ENCODE measurements at regions not wholly inside any gene's neighbourhood (a gene's known extent, or its start where the extent isn't known, plus 50 kb on each side); places are given as distances from the start of the nearest gene placed in this dataset.
"Not testable (repeated sequence)": the region's sequence is repeated elsewhere in the genome, so short reads cannot be mapped to it uniquely, and the experiment has no call there.

DNA sequence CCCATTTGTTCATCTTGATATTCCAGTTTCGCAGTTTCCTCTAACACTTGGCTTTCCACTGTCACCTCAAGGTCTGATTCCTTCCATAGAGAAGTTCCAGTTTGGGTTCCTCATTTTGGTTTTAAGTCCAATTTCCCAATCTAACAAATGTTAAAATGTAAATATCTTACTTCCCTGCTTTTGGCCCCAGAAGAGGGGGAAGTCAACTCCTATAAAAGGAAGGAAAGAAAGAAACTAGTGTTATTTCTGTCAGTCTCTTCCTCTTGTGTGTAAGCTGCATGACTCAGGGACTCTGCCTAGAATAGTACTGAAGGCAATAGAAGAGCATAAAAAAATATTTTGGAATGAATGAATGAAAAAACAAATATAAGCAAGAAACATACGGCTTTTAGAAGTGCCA, 127.5 kb upstream of the CCNG1 start:
- no peak for DNase-seq

DNA sequence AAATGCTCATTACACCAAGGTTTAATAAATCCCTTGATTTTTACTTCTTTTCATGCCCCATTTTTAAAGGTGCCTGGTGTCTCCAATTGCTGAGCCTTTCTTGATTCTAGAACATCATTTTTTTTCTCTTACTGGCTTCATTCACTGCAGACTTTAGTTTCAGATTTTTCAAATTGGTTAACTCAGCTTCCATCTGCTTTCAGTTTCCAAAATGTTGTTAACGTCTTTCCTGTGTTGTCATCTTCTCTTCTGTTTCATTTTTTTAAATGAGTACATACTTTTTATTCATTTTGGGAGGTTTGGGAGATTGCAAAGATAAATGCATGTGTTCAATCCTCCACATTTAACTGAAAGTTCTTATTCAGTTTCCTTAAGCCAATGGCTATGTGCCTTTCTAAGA, 126.4 kb upstream of the CCNG1 start:
- DNase-seq, result no peak

DNA sequence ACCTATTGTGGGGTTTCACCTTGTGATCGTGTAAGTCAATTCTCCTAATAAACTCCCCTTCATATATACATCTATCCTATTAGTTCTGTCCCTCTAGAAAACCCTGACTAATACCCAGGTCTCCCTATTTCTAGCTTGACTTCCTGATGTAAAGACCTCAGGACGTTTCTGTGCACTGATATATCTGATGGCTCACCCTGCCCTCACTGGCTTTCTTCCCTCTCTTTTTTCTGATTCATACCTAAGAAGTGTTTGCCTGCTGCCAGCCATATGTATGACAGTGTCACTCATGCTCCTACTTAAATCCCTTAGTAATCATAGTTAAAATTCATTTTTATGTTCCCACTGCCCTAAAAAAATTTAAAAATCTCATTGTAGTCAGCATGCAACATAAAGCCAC, 124.8 kb upstream of the CCNG1 start:
- no peak for DNase-seq

DNA sequence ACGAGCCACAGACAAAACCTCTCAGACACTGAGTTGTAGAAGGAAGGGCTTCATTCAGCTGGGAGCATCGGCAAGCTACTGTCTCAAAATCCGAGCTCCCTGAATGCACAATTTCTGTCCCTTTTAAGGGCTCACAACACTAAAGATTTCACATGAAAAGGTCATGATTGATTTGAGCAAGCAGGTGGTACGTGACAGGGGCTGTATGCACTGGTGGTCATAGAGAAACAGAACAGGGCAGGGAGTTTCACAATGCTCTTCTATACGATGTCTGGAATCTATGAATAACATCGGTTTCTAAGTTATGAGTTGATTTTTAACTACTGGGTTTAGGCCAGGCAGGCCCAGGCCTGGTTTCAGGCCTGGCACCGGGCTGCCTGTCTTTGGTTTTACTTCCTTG, 124.3 kb upstream of the CCNG1 start:
- DNase-seq, result not testable (repeated sequence)

DNA sequence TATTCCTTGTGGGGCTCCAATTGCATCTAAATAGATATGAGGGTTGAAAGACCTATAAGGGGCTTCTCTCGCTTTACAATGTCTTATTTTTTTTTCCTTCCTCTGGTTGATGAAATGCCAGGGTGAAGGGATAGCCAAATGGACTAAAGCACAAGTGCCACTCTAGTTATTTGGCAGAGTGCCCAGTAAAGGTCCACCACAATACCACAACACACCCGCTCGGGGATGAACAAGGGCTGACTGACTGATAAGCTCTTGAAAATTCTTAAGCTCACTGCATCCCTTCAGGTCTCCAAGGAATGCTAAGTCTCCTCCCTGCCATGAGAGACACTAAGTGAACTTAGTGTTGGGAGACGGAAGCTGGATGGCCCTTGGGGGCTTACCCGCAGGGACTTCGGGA, 121.0 kb upstream of the CCNG1 start:
- DNase-seq, result not testable (repeated sequence)

DNA sequence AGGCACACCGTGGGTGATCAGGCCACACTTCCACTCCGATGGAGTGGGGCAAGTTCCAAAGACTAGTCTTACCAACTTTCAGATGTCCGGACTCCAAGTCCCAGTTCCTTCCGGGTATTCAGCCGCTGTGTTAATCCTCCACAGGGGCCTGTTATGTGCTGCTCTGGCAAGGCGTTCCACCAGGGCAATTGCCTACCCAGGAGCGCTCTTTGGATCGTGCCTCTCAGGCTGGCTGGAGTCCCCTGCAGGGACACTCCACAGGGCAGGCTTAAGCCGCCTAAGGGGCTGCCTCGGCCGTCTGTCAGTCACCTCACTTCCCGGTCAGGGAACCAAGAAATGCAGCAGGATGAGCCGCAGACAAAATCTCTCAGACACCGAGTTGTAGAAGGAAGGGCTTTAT, 118.7 kb upstream of the CCNG1 start:
- no peak for DNase-seq

DNA sequence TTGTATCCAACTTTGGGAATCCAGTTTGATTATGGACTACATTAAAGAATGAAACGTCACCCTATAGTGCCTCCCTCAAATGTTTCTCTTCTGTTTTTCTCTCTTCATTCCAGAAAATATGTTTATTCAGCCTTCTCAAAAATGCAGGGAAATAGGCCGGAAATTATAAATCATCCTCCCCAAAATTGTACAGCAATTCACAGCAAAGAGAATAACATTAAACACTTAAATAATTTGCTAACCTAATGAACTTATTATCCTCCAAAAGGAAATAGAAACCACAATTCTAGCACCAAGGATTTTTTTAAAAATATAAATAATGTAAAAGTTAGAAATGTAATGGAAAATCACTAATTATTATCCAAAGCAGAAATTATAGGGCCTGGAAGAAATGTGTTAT, 115.9 kb upstream of the CCNG1 start:
- no peak for DNase-seq

DNA sequence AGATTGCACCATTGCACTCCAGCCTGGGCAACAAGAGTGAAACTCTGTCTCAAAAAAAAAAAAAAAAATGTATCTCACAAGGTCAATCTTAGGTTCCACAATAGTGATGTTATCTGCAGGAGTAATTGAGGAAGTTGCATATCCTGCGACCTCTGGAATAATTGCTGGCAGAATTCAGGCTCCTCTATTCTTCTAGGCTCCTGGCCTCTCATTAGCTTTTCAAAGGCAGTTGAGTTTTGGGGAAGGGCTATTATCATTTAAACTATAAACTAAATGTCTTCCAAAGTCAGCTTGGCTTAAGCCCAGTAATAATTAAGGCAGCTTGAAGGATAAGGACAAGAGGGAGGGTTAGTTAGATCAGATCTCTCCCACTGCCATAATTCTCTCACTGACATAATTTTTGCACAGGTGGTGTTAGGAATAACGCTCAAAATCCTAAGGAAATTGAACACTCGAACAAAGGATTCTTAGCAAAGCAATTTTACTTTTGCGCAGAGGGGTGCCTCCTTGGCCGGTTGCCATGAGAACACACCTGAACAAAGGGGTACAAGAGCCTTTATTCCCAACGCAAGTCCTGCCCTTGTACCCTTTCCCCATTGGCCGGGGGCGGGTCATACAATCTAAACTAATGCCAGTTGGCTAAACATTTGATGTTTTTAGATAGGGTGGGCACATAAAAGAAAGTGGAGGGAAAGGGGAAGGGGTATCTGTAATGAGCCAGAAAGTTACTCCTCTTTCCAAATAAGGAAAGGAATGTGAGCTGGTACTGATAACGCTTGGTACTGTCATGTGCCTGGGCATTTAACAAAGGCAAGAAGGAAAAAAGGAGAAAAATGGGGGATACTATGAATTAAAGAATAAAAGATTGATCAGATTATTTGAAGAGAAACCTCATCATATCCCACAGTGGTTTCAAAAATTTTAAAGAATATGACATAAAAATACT, 106.4 kb upstream of the CCNG1 start:
- DNase-seq, result no peak

DNA sequence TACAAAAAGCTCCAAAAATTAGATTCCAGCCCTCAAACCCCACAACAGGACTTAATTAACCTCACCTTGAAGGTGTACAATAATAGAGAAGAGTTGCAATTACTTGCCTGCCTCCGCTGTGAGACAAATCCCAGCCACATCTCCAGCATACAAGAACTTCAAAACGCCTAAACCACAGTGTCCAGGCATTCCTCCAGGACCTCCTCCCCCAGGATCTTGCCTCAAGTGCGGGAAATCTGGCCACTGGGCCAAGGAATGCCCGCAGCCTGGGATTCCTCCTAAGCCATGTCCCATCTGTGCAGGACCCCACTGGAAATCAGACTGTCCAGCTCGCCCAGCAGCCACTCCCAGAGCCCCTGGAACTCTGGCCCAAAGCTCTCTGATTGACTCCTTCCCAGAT, 101.3 kb upstream of the CCNG1 start:
- not testable (repeated sequence) for DNase-seq

DNA sequence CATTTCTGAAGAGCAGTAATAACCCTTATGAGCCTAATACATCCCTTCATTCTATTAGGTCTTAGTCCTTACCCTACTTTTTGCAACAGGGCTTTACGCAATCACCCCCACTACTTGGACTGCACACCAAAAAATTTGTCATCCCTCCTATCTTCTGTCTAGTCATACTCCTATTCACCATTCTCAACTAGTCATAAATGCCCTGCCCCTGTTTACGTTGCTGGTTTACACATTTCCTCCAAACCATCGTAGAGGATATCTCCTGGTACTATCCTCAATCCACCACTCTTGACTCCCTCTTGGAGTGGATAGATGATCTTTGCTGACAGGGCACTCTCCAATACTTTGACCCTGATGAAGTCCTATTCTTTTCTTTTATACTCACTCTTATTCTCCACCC, 98.2 kb upstream of the CCNG1 start:
- DNase-seq, result no peak

DNA sequence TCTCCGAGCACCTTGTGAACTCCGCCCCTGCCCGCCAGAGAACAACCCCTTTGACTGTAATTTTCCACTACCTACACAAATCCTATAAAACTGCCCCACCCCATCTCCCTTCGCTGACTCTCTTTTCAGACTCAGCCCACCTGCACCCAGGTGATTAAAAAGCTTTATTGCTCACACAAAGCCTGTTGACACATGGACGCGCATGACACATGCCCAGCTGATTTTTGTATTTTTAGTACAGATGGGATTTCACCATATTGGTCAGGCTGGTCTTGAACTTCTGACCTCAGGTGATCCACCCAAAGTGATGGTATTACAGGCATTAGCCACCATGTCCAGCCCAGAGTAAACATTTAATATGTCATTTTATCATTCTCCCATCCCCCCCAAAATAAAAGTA, 97.0 kb upstream of the CCNG1 start:
- DNase-seq, result not testable (repeated sequence)

DNA sequence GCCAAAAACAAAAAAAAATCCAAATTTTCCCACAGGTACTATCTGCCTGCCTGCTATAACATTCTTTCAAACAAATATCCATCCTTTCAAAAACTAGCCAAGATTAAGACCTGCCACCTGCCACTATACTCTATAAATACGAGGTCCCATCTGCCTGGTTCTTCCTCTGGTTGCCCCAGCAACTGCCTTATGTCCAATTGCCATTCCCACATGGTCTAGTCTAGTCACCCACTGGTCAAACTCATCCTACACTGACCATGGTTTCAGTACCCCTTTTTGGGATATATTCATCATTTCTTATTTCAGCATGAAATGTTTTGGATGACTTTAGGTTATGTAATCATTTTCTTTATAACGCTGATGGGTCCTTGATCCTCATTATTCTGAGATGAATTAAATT, 95.1 kb upstream of the CCNG1 start:
- DNase-seq, result no peak

DNA sequence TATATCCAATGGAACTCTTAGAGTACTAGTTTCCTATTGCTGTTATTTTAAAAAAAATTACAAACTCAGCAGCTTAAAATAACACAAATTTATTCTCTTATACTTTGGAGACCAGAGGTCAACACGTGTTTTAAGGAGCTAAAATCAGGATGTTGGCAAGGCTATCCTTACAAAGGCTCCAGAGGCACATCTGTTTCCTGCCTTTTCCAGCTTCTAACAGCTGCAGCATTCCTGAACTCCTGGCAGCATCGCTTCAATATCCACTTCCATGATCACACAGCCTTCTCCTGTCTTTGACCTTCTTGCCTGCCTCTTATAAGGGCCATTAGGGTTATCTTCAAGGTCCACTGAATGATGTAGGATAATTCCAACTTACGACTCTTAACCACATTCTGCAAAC, 92.2 kb upstream of the CCNG1 start:
- DNase-seq, result no peak

DNA sequence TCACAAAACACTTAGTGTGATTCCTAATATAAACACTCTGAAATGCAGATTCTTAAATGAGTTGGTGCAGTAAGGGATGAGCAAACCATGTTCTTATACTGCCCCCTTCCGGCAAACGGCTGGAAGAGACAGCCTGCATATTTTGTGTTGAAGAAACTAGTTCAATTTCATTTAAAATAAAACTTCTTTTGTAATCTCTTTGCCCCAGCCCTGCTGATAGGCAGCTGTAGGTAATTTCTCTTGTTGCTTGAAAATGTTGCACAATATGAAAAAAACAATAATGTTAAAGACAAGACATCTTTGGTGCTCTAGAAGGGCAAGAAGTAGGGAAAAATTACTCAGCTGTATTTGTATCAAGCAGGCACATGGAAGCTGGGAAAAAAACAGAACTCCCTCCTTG, 89.7 kb upstream of the CCNG1 start:
- peak; percentile 61 for DNase-seq

DNA sequence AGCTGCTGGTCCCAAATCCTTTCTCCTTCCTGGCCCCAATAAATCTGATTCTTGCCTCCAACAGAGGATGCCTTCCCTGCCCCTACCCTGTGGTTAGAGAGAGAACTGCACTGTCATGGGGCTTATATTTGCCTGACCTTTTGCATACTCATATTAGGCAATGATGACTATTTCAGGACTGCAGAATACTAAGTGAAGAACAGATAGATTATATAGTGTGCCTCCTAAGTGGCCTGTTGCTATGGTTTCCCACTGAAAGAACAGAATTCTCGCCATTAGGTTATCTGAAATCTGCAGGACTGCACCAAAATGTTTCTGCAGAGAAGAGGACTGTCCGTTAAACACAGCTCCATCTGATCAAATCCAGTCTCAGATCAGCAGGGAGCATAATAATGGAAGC, 87.3 kb upstream of the CCNG1 start:
- no peak for DNase-seq

DNA sequence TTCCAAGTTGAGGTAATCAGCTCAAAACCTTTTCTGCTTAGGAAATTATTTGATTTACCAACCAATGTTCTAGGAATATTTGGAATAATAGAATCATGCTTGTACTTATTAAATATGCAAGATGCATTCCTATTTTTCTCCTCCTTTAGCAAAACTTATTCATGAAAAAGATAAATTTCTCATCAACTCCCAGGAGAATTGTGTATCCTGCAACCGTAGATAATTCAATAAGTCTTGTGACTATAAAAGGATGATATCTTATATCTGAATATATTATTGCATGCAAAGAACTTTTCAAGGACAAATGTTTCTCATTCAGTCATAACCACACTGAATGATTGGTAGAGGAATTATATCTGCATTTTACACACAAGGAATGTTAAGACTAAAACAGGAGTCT, 84.9 kb upstream of the CCNG1 start:
- no peak for DNase-seq

DNA sequence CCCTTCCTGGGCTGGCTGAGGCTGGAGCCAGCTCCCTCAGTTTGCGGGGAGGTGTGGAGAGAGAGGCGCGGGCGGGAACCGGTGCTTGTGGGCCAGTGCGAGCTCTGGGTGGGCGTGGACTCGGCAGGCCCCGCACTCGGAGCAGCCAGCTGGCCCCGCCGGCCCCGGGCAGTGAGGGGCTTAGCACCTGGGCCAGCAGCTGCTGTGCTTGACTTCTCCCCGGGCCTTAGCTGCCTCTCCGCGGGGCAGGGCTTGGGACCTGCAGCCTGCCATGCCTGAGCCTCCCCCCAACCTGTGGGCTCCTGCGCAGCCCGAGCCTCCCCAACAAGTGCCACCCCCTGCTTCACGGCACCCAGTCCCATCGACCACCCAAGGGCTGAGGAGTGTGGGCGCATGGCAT, 81.6 kb upstream of the CCNG1 start:
- not testable (repeated sequence) for DNase-seq

DNA sequence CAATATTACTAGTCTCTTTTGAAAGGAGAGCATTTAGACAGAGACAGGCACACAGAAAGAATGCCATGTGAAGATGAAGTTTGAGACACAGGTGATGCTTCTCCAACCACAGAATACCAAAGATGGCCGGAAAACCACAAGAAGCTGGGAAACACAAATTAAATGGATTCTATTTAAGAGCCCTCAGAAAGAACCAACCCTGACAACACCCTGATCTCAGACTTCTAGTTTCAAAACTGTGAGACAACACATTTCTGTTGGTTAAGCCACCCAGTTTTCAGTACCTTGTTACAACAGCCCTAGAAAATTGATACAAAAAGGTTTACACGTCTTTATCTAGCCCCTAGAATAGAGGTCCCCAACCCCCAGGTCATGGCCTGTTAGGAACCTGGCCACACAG, 79.8 kb upstream of the CCNG1 start:
- DNase-seq, result no peak

DNA sequence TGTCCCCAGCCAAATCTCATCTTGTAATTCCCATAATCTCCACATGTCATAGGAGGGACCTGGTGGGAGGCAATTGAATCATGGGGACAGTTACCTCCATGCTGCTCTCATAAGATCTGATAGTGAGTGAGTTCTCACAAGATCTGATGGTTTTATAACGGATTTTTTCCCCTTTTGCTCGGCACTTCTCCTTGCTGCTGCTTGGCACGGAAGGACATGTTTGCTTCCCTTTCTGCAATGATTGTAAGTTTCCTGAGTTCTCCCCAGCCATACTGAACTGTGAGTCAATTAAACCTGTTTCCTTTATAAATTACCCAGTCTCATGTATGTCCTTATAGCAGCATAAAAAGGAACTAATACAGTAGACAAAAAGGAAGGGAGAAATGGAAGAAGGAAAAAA, 76.7 kb upstream of the CCNG1 start:
- no peak for DNase-seq

DNA sequence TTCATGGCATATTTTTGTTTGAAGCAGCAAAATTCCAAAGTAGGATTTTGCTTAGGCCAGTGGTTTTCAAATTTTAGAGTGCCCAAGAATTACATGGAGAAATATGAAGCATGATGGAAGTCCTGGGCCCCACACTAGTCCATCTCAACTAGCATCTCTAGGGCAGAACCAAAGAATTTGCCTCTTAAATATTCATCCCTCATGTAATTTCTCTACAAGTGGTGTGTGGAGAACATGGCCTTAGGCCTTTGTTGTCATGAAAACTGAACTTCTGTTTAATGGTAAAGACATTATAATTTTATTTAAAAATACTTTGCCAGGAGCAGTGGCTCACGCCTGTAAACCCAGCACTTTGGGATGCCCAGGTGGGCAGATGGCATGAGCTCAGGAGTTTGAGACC, 75.9 kb upstream of the CCNG1 start:
- no peak for DNase-seq

DNA sequence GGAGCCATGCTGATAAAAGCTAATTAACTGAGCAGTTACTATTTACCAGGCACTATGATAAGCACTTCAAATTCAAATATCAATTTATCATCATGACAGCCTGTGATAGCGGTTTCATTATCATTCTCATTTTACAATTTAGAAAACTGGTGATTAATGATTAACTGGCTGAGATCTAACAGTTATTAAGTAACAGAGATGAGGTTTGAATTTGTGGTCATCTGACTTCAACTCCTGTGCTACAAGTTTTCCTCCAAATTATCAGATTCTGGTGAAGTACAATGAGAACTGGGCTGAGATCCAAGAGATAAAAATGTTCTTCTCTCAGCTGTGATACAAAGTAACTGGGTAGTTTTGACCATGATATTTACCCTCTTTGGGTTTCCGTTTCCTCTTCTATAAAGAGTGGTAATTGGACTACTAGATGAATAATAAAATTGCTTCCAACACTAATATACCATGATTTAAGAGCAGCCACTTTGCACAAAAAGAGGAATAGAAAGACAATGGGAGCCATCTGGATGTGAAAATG, 74.5 kb upstream of the CCNG1 start:
- no peak for DNase-seq

DNA sequence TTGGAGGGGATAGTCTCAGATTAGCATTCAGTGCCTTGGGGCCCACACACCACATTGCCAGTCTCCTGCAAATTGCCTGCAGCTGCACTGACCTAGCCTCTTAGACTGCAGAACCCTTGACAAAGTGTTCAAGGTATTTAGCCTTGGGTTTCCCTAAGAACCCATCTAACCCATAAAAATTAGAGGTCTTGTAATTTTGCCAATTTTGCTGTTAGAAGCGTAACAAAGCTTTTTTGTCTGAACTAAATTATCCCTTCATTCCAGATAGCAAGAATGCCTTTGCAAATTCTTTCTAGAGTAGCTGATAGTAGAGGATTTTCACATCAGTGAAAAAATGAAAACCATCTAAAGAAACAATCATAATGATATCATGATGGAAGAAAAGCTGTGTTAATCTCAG, 74.0 kb upstream of the CCNG1 start:
- no peak for DNase-seq

DNA sequence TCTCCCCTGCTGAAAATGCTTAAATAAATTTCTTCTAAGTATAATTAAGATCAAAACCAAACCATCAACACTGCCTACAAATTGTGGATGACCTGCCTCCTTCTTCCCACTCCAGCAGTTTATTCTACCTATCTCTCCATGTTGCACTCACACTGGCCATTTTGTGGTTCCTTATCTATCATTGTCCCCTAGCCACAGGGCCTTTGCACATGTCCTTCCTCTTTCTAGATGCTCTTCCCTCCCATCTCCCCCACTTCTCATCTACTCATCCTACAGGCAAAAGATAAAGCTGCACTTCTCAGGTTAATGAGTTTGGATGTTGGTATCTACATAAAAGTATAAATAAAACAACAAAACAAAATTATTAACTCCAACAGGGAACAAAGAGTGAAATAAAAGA, 70.6 kb upstream of the CCNG1 start:
- DNase-seq, result no peak

DNA sequence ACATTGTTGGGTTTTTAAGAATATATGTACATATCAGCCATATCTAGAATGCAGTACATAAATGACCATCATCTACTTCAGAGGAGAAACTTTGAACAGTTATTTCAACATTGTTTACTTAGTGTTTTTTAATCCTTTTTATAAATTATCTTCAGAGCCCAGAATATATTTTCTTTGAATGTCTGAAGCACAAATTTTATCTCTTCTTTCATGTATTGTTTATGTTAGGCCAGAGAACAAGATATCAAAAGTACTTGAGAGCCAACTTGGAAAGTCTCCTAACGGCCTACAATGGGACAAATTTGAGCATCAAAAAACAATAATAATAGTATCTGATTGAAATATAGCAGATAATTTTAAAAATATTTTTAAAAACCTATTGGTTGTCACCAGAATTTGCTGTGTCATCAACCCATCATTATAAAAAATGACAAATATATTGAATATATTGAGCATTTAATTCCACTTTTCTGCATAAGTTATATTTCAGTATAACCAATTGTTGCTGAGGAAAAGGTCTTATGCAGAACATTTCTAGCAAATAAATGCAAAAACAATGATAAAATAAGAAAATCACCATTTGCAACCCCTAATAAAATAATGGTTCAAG, 67.5 kb upstream of the CCNG1 start:
- DNase-seq, result no peak
